Fibroblast of lung (primary cell): ENCODE measurements at regions not wholly inside any gene's neighbourhood (a gene's known extent, or its start where the extent isn't known, plus 50 kb on each side); places are given as distances from the start of the nearest gene placed in this dataset.
"Not testable (repeated sequence)": the region's sequence is repeated elsewhere in the genome, so short reads cannot be mapped to it uniquely, and the experiment has no call there.

Experiments used
- DNase-seq, 2 donors: peaks; one replicate each; pipeline versions ENCODE4 v3.0.0 to v3.0.0-alpha.2; 2010; ENCODE audit warnings: low read depth in 2 of 2
- H2AFZ ChIP-seq: 2 replicates; pipeline ENCODE4 v1.5.1; 2012; ENCODE audit warnings: low read length, control low read depth, inconsistent platforms
- H3K27ac ChIP-seq: 2 replicates; pipeline ENCODE4 v1.5.1; 2011; ENCODE audit warnings: low read length, control low read depth; ENCODE audit not compliant: insufficient read depth
- H3K27me3 ChIP-seq: 2 replicates; pipeline ENCODE4 v1.5.1; 2011; ENCODE audit warnings: mild to moderate bottlenecking, low read length; ENCODE audit not compliant: control insufficient read depth, insufficient read depth
- H3K36me3 ChIP-seq: 2 replicates; pipeline ENCODE4 v1.5.1; 2011; ENCODE audit warnings: low read length; ENCODE audit not compliant: control insufficient read depth, insufficient read depth
- H3K4me1 ChIP-seq: 2 replicates; pipeline ENCODE4 v1.5.1; 2011; ENCODE audit warnings: low read length; ENCODE audit not compliant: control insufficient read depth, insufficient read depth; ENCODE audit errors: extremely low read depth
- H3K4me2 ChIP-seq: 2 replicates; pipeline ENCODE4 v1.5.1; 2011; ENCODE audit warnings: low read length, control low read depth; ENCODE audit not compliant: insufficient read depth; ENCODE audit errors: extremely low read depth
- H3K4me3 ChIP-seq, 4 experiments: fragments of 200-600 bp in 1 of 4; sonication (generic) in 1 of 4; replicated peaks in 1 of 4; 2 replicates each; pipeline ENCODE4 v1.5.1; 2011 to 2016; ENCODE audit warnings: low read length in 4 of 4, low read depth in 3 of 4, mild to moderate bottlenecking in 3 of 4, control low read depth in 2 of 4, inconsistent platforms in 1 of 4, mixed read lengths in 1 of 4; ENCODE audit not compliant: insufficient read depth in 1 of 4; ENCODE audit errors: control extremely low read depth in 1 of 4
- H3K79me2 ChIP-seq: 2 replicates; pipeline ENCODE4 v1.5.1; 2012; ENCODE audit warnings: mild to moderate bottlenecking, low read length, inconsistent platforms; ENCODE audit not compliant: control insufficient read depth, insufficient read depth
- H3K9ac ChIP-seq: 2 replicates; pipeline ENCODE4 v1.5.1; 2011; ENCODE audit warnings: mild to moderate bottlenecking, low read length, control low read depth; ENCODE audit not compliant: insufficient read depth
- H3K9me3 ChIP-seq: 2 replicates; pipeline ENCODE4 v1.5.1; 2012; ENCODE audit warnings: low read depth, low read length; ENCODE audit not compliant: control insufficient read depth, insufficient read depth
- H4K20me1 ChIP-seq: 2 replicates; pipeline ENCODE4 v1.5.1; 2011; ENCODE audit warnings: low read length; ENCODE audit not compliant: control insufficient read depth, insufficient read depth; ENCODE audit errors: extremely low read depth
- EZH2 ChIP-seq: IDR thresholded peaks from 2 replicates; pipeline ENCODE4 v1.5.1; 2012; ENCODE audit warnings: low read length, control low read depth, mild to moderate bottlenecking; ENCODE audit errors: missing control alignments
- TF ChIP-seq, protein P1 (sequence below), 2 donors: IDR thresholded peaks in 1 of 2; conservative IDR thresholded peaks in 1 of 2; 1 replicate in 1 of 2; 2 replicates in 1 of 2; pipeline ENCODE4 v1.5.1; 2011 to 2012; ENCODE audit warnings: low read length in 2 of 2, control low read depth in 1 of 2, inconsistent platforms in 1 of 2, low read depth in 1 of 2, mild to moderate bottlenecking in 1 of 2

DNA sequence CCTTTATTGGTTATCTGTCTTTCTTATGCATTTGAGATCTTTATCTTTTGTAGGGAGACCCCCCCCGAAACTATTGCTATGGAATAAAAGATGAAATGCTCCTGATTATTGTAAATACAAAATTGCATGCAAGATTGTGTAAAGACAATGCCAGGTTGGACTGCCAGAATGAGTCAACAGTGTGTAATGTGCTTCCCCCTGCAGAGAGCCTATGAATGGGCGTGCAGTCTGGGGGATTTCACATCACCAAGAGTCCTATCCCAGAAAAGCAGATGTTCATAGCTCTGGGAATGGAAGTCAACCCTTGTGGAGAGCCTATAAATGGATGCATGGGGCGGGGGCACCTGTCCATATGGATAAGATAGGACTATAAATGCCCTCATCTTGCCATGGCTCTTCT is 584.3 kb downstream of the NSUN3 start:
- H3K36me3 ChIP-seq, result no peaks in the 10 kb centered on the region
- no peaks in the 10 kb centered on the region for H4K20me1 ChIP-seq
- TF ChIP-seq EZH2, result no peak
- TF ChIP-seq, protein P1, sequence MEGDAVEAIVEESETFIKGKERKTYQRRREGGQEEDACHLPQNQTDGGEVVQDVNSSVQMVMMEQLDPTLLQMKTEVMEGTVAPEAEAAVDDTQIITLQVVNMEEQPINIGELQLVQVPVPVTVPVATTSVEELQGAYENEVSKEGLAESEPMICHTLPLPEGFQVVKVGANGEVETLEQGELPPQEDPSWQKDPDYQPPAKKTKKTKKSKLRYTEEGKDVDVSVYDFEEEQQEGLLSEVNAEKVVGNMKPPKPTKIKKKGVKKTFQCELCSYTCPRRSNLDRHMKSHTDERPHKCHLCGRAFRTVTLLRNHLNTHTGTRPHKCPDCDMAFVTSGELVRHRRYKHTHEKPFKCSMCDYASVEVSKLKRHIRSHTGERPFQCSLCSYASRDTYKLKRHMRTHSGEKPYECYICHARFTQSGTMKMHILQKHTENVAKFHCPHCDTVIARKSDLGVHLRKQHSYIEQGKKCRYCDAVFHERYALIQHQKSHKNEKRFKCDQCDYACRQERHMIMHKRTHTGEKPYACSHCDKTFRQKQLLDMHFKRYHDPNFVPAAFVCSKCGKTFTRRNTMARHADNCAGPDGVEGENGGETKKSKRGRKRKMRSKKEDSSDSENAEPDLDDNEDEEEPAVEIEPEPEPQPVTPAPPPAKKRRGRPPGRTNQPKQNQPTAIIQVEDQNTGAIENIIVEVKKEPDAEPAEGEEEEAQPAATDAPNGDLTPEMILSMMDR (conservative IDR thresholded peaks at IDR 0.05 in 1 of 2, IDR thresholded peaks at IDR 0.05 in 1 of 2; ENCODE audit: low read depth in 1 of 2, low read length in 2 of 2), result no peak
- no peaks in the 10 kb centered on the region for H3K79me2 ChIP-seq
- H3K4me3 ChIP-seq, result no peak overlapping the region
- H3K27me3 ChIP-seq, result no peaks in the 10 kb centered on the region
- no peak overlapping the region for H3K4me2 ChIP-seq
- no peaks in the 10 kb centered on the region for H3K4me1 ChIP-seq
- no peak overlapping the region for H3K9ac ChIP-seq
- H3K27ac ChIP-seq, result no peak overlapping the region
- no peak overlapping the region for H2AFZ ChIP-seq
- DNase-seq, result peak in 1 of 2 donors; percentile 46
- H3K9me3 ChIP-seq, result no peaks in the 10 kb centered on the region

DNA sequence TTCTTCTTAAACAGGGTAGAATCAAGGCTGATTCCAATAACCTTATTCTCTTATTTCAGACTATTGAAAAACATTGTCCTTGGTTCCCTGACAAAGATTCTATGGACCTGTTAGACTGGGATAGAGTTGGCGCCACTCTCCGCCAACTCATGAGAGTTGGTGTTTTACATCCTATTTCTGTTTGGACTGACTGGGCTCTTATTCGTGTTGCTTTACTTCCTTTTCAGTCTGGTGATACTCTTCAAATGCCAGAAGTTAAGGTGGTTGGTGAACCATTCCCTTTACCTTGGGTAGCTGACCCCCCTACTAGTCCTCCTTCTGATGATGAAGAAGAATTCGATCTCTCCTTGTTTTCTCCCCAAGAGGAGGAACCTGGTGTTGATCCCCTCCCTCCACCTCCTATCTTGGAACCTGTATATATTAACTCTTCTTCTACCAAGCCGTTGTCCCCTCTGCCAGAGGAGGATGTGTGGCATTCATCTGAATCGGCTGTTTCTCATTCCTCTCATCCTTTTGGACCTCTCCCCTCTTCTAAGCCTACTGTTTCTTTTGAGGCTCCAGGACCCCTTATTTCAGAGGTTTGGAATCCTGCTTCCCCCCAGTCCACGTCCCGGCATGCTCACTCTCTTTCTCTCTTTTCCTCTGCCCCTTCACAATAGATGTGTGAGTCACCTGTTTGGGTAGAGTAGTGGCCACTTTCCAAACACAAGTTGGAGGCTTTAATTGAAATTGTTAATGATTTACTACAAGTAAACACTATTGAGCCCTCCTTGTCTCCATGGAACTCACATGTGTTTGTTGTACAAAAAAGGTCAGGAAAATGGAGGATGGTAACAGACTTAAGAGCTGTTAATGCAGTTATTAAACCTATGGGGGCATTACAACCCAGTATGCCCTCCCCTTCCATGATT is 585.7 kb downstream of the NSUN3 start:
- H3K27me3 ChIP-seq, H3K9ac ChIP-seq, DNase-seq, H3K36me3 ChIP-seq, H3K4me1 ChIP-seq, H3K27ac ChIP-seq, H4K20me1 ChIP-seq, H3K4me3 ChIP-seq, H3K4me2 ChIP-seq, H2AFZ ChIP-seq, H3K9me3 ChIP-seq, H3K79me2 ChIP-seq: not testable (repeated sequence)

DNA sequence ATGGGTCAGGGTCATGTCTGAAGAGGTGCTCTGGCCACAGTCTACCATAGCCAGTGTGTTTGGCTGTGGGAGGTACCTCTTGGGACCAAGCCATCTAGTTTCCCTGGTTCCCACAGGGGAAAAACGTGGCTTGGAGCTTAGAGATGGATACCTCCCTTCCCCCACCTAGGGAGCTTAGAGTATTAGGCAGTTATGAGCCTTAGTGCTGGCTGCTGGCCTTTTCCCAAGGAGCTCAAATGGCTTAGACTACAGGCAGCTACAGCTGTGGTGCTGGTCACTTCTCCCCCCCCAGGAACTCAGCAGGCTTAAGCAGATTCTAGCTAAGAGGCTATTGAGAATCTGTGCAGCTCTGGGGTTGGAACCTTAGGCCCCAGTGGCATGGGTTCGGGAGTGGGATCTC is 591.2 kb downstream of the NSUN3 start:
- no peaks in the 10 kb centered on the region for H4K20me1 ChIP-seq
- H3K4me3 ChIP-seq, result no peak overlapping the region
- H3K9ac ChIP-seq, result no peak overlapping the region
- H3K36me3 ChIP-seq, result no peaks in the 10 kb centered on the region
- TF ChIP-seq, protein P1 (conservative IDR thresholded peaks at IDR 0.05 in 1 of 2, IDR thresholded peaks at IDR 0.05 in 1 of 2; ENCODE audit: low read depth in 1 of 2, low read length in 2 of 2), result no peak
- TF ChIP-seq EZH2, result no peak
- H3K4me2 ChIP-seq, result no peak overlapping the region
- no peaks in the 10 kb centered on the region for H3K4me1 ChIP-seq
- H3K79me2 ChIP-seq, result no peaks in the 10 kb centered on the region
- no peak overlapping the region for H2AFZ ChIP-seq
- DNase-seq, result no peak
- no peak overlapping the region for H3K27ac ChIP-seq
- H3K9me3 ChIP-seq, result no peaks in the 10 kb centered on the region
- H3K27me3 ChIP-seq, result no peaks in the 10 kb centered on the region
